A673 (cell line): ENCODE measurements at regions not wholly inside any gene's neighbourhood (a gene's known extent, or its start where the extent isn't known, plus 50 kb on each side); places are given as distances from the start of the nearest gene placed in this dataset.

Experiments
- CTCF ChIP-seq: fragments of 300-800, 200-600 bp; sonication (generic); conservative IDR thresholded peaks from 2 replicates; pipeline ENCODE4 v1.5.1; 2017; ENCODE audit warnings: low read depth, mild to moderate bottlenecking, antibody characterized with exemption, low read length, moderate library complexity, mixed read lengths
- EZH2 ChIP-seq: fragments of 200-600 bp; sonication (generic); IDR thresholded peaks from 2 replicates; pipeline ENCODE4 v1.6.1; 2017; ENCODE audit warnings: borderline replicate concordance, low read depth, mild to moderate bottlenecking, mixed read lengths, antibody characterized with exemption, low read length; ENCODE audit not compliant: poor library complexity, severe bottlenecking

GRCh38 chr15:26007151-26007550, 144.0 kb upstream of the ATP10A start:
- TF ChIP-seq CTCF (no peak), EZH2 (no peak)
